HepG2 (cell line): ENCODE measurements at regions not wholly inside any gene's neighbourhood (a gene's known extent, or its start where the extent isn't known, plus 50 kb on each side); places are given as distances from the start of the nearest gene placed in this dataset.

Experiments used
- ATAC-seq: fragments of 200-7000 bp; cut with Tn5 transposase; 3 replicates; pipeline ENCODE4 v1.9.1; 2020; ENCODE audit warnings: mild to moderate bottlenecking, moderate library complexity
- BruUV-seq: library from RNA; stranded (reverse); fragments of 400-500 nt; replicated peaks from 2 replicates; lab custom pipeline; 2021; lab: Mats Ljungman, UMichigan
- CTCF ChIA-PET: fragments of 300-600 bp; formaldehyde crosslinking; extraction: SDS; loops from one replicate; lab custom pipeline; 2021; ENCODE audit warnings: low total read pairs, inconsistent platforms, low intra/inter-chr PET ratio; lab: Yijun Ruan, JAX
- POLR2A ChIA-PET: fragments of 350-600 bp; sonication (Branson Sonifier 250); formaldehyde crosslinking; loops from one replicate; lab custom pipeline; 2020; ENCODE audit warnings: antibody characterized with exemption, inconsistent platforms; lab: Yijun Ruan, JAX
- DNase-seq: peaks from one replicate; pipeline ENCODE4 v3.0.0-alpha.2; 2015; ENCODE audit warnings: low spot score
- FAIRE-seq: peaks from 3 replicates; lab custom pipeline; 2011; peaks lifted over from hg19 to GRCh38; lab: Jason Lieb, UNC
- H2AFZ ChIP-seq: one replicate; pipeline ENCODE4 v1.6.1; 2011; ENCODE audit warnings: low read length, inconsistent platforms
- H3K27ac ChIP-seq: fragments of 300-600 bp; 3 replicates; pipeline ENCODE4 v1.8.0; 2011; ENCODE audit warnings: mixed run types, mild to moderate bottlenecking, mixed read lengths, low read length, inconsistent platforms; ENCODE audit not compliant: insufficient read depth; ENCODE audit errors: extremely low read length
- H3K27me3 ChIP-seq, 2 experiments: fragments of 200-600 bp in 1 of 2; 2 replicates in 1 of 2; 3 replicates in 1 of 2; pipeline versions ENCODE4 v1.6.0 to v1.8.0; 2011; ENCODE audit warnings: low read length in 2 of 2, mild to moderate bottlenecking in 2 of 2, moderate library complexity in 2 of 2, inconsistent platforms in 1 of 2; ENCODE audit not compliant: insufficient read depth in 2 of 2, control insufficient read depth in 1 of 2
- H3K36me3 ChIP-seq, 2 experiments: fragments of 200-600 bp in 1 of 2; replicated peaks in 1 of 2; 2 replicates in 1 of 2; 3 replicates in 1 of 2; pipeline versions ENCODE4 v1.5.1 to v1.8.0; 2011; ENCODE audit warnings: low read length in 2 of 2, inconsistent platforms in 1 of 2; ENCODE audit not compliant: insufficient read depth in 2 of 2, control insufficient read depth in 1 of 2
- H3K4me1 ChIP-seq: 2 replicates; pipeline ENCODE4 v1.5.1; 2012; ENCODE audit warnings: low read length, inconsistent platforms; ENCODE audit not compliant: insufficient read depth
- H3K4me2 ChIP-seq: 2 replicates; pipeline ENCODE4 v1.6.0; 2011; ENCODE audit warnings: low read depth, low read length, inconsistent platforms
- H3K4me3 ChIP-seq, 3 experiments: fragments of 200-600 bp in 1 of 3; sonication (generic), shearing (Covaris generic) in 1 of 3; replicated peaks in 1 of 3; 2 replicates each; pipeline ENCODE4 v1.5.1; 2011 to 2016; ENCODE audit warnings: low read length in 3 of 3, inconsistent platforms in 2 of 3, low read depth in 2 of 3, mild to moderate bottlenecking in 2 of 3, control low read depth in 1 of 3, mixed read lengths in 1 of 3; ENCODE audit not compliant: insufficient read depth in 1 of 3
- H3K79me2 ChIP-seq: one replicate; pipeline ENCODE4 v1.6.1; 2011; ENCODE audit warnings: low read length, inconsistent platforms; ENCODE audit not compliant: insufficient read depth
- H3K9ac ChIP-seq: 2 replicates; pipeline ENCODE4 v1.6.0; 2011; ENCODE audit warnings: mild to moderate bottlenecking, low read depth, low read length, inconsistent platforms; ENCODE audit not compliant: insufficient read depth
- H3K9me3 ChIP-seq: 2 replicates; pipeline ENCODE4 v1.5.1; 2012; ENCODE audit warnings: mild to moderate bottlenecking, low read length
- H4K20me1 ChIP-seq: 2 replicates; pipeline ENCODE4 v1.6.0; 2011; ENCODE audit warnings: inconsistent platforms, mild to moderate bottlenecking, low read length, moderate library complexity; ENCODE audit not compliant: insufficient read depth
- GABPA ChIP-seq, 2 experiments: IDR thresholded peaks; 2 replicates each; pipeline ENCODE4 v1.6.1; 2011 to 2016; ENCODE audit warnings: low read depth in 2 of 2, low read length in 1 of 2, missing biosample characterization in 1 of 2, missing genetic modification characterization in 1 of 2
- MAZ ChIP-seq, 2 experiments: sonication (generic) in 1 of 2; formaldehyde crosslinking in 1 of 2; IDR thresholded peaks; 2 replicates each; pipeline versions ENCODE4 v1.5.0 to v1.6.1; 2012 to 2020; ENCODE audit warnings: low read depth in 2 of 2, mild to moderate bottlenecking in 2 of 2, borderline replicate concordance in 1 of 2, improper control_type of control experiment in 1 of 2, low read length in 1 of 2, missing genetic modification reagents in 1 of 2, moderate library complexity in 1 of 2
- MLLT10 ChIP-seq: sonication (generic); formaldehyde crosslinking; IDR thresholded peaks from 2 replicates; pipeline ENCODE4 v1.4.0; 2020; ENCODE audit warnings: missing genetic modification reagents
- NFYB ChIP-seq: sonication (generic); formaldehyde crosslinking; IDR thresholded peaks from 2 replicates; pipeline ENCODE4 v1.4.0; 2020; ENCODE audit warnings: missing genetic modification reagents
- REL ChIP-seq: sonication (generic); formaldehyde crosslinking; conservative IDR thresholded peaks from 2 replicates; pipeline ENCODE4 v1.8.0; 2022; ENCODE audit warnings: mild to moderate bottlenecking, missing genetic modification reagents, moderate library complexity
- THAP7 ChIP-seq: sonication (generic); formaldehyde crosslinking; IDR thresholded peaks from 2 replicates; pipeline ENCODE4 v1.8.1; 2023; ENCODE audit warnings: mild to moderate bottlenecking, missing genetic modification reagents
- ZBTB21 ChIP-seq: sonication (generic); formaldehyde crosslinking; IDR thresholded peaks from 2 replicates; pipeline ENCODE4 v1.4.0; 2020; ENCODE audit warnings: missing genetic modification reagents
- ZBTB38 ChIP-seq: sonication (generic); formaldehyde crosslinking; IDR thresholded peaks from 2 replicates; pipeline ENCODE4 v1.5.1; 2020; ENCODE audit warnings: mild to moderate bottlenecking, missing genetic modification reagents
- ZNF484 ChIP-seq: sonication (generic); formaldehyde crosslinking; IDR thresholded peaks from 2 replicates; pipeline ENCODE4 v1.5.1; 2020; ENCODE audit warnings: mild to moderate bottlenecking, low read depth, missing genetic modification reagents, borderline replicate concordance
- ZNF556 ChIP-seq: sonication (generic); formaldehyde crosslinking; IDR thresholded peaks from 2 replicates; pipeline ENCODE4 v1.4.0; 2020; ENCODE audit warnings: mild to moderate bottlenecking, missing genetic modification reagents, borderline replicate concordance
- ZNF782 ChIP-seq: sonication (generic); formaldehyde crosslinking; IDR thresholded peaks from 2 replicates; pipeline ENCODE4 v1.4.0; 2020; ENCODE audit warnings: missing genetic modification reagents, mild to moderate bottlenecking, borderline replicate concordance
- WGBS: methylation state at CpG from one replicate; pipeline ENCODE4 v1.1.6; 2017; ENCODE audit warnings: low lambda C conversion rate; 5-methylcytosine and 5-hydroxymethylcytosine counted together
- in situ Hi-C: cut with HindIII; loops from 2 replicates; pipeline ENCODE4 v1.10.0; 2017; ENCODE audit warnings: low pct_unique_long_range_greater_than_20kb; ENCODE audit not compliant: extremely low pct_ligation_motif_present
- intact Hi-C: fragments of 100-400 bp; cut with micrococcal nuclease; formaldehyde crosslinking; loops from one replicate; pipeline ENCODE4 v1.10.0; 2022; ENCODE audit not compliant: unreplicated experiment
- TF ChIP-seq, protein P1 (sequence below): fragments of 450-650 bp; IDR thresholded peaks from 2 replicates; pipeline ENCODE4 v1.6.1; 2017; ENCODE audit warnings: mild to moderate bottlenecking

GRCh38 chr2:122843503-122843902 is 1088.1 kb downstream of the TSN start:
- TF ChIP-seq ZNF484 (no peak), ZNF556 (CRISPR knock-in tag) (no peak), NFYB (CRISPR knock-in tag) (no peak), MAZ (IDR thresholded peaks at IDR 0.05; ENCODE audit: borderline replicate concordance, low read depth, low read length) (no peak), MAZ (CRISPR knock-in tag; IDR thresholded peaks at IDR 0.05; ENCODE audit: low read depth) (no peak), REL (no peak), ZNF782 (no peak), MLLT10 (CRISPR knock-in tag) (no peak), ZBTB21 (no peak), ZBTB38 (CRISPR knock-in tag) (no peak), THAP7 (CRISPR knock-in tag) (no peak), GABPA (IDR thresholded peaks at IDR 0.05; ENCODE audit: low read depth, low read length) (no peak), GABPA (CRISPR knock-in tag; IDR thresholded peaks at IDR 0.05; ENCODE audit: low read depth) (no peak)
- TF ChIP-seq, protein P1, sequence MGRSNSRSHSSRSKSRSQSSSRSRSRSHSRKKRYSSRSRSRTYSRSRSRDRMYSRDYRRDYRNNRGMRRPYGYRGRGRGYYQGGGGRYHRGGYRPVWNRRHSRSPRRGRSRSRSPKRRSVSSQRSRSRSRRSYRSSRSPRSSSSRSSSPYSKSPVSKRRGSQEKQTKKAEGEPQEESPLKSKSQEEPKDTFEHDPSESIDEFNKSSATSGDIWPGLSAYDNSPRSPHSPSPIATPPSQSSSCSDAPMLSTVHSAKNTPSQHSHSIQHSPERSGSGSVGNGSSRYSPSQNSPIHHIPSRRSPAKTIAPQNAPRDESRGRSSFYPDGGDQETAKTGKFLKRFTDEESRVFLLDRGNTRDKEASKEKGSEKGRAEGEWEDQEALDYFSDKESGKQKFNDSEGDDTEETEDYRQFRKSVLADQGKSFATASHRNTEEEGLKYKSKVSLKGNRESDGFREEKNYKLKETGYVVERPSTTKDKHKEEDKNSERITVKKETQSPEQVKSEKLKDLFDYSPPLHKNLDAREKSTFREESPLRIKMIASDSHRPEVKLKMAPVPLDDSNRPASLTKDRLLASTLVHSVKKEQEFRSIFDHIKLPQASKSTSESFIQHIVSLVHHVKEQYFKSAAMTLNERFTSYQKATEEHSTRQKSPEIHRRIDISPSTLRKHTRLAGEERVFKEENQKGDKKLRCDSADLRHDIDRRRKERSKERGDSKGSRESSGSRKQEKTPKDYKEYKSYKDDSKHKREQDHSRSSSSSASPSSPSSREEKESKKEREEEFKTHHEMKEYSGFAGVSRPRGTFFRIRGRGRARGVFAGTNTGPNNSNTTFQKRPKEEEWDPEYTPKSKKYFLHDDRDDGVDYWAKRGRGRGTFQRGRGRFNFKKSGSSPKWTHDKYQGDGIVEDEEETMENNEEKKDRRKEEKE = no peak
- FAIRE-seq = no peak
- no peaks in the 10 kb centered on the region for H3K79me2 ChIP-seq
- no peak overlapping the region for H2AFZ ChIP-seq
- intact Hi-C loops (no loop called here), in situ Hi-C loops (no loop called here)
- WGBS = 28% methylated on average over 3 of the region's 3 CpGs
- no peaks in the 10 kb centered on the region for H3K27me3 ChIP-seq
- ChIA-PET CTCF (no interaction called here), POLR2A (no interaction called here)
- H3K4me1 ChIP-seq = no peaks in the 10 kb centered on the region
- no peak for DNase-seq
- no peaks in the 10 kb centered on the region for H4K20me1 ChIP-seq
- H3K4me3 ChIP-seq = no peak overlapping the region
- peaks cover 51% of the 10 kb centered on the region for H3K9me3 ChIP-seq
- ATAC-seq = no peak
- no peak overlapping the region for H3K27ac ChIP-seq
- no TSS peak for BruUV-seq
- no peak overlapping the region for H3K9ac ChIP-seq
- H3K36me3 ChIP-seq = no peaks in the 10 kb centered on the region
- no peak overlapping the region for H3K4me2 ChIP-seq
